Head of caudate nucleus (tissue), 42 donors: ENCODE measurements at regions not wholly inside any gene's neighbourhood (a gene's known extent, or its start where the extent isn't known, plus 50 kb on each side); places are given as distances from the start of the nearest gene placed in this dataset.

Source experiments
- DNase-seq, 42 donors: peaks; one replicate each; pipeline versions ENCODE4 v3.0.0 to v3.0.0-alpha.2; 2020 to 2021; ENCODE audit warnings: mixed read lengths in 7 of 42
- intact Hi-C: fragments of 100-400 bp; cut with DNase I; formaldehyde crosslinking; loops from one replicate; pipeline ENCODE4 v1.15.0; 2022

DNA sequence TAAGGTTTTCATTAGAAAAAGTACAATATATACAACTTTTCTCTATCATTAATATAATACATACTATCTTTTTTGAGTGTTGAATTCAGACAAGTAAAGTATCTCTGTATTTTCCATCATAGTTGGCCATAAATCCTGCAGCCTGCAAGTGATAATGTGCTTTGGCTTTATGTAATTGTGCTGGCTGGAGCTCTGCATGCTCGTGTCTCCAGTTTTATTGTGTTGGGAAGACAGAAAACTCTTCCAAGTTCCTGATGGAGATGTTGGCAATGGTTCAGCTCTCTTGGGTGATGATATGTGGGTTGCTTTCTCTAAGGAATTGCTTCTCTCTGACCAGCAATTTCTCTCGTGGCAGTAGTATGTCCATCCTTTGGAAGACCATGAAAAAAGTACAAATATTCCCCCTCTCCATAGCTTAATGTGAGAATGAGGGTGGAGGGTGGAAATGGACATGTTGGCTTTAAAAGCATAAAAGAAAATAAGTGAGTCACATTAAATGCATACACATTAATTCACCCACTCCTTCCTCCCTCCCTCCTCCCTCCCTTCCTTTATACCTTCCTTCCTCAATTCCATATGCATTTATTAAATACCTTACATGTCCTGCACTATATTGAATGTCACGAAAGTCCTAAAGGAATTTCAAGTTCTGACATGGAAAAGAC, 344.2 kb downstream of the MTX2 start:
- DNase-seq: no peak
- intact Hi-C loops: no loop called here

DNA sequence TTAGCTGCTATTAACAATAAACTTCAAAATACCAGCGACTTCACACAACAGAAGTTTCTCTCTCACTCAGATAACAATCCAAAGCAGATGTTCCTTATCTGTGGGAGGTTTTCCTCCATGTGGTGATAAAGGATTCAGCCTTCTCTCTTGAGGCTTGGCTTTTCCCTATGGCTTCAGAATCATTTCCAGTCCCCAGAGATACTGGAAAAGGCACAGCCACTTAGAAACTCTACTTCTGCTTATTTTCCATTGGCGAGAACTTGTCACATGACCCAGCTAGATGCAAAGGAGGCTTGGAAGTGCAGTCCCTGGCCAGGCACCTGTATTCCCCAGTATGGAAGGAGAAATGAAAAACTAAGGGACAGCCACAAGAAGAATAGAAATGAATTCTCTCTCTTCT, 344.8 kb downstream of the MTX2 start:
- DNase-seq: no peak
- intact Hi-C loops: no loop called here

DNA sequence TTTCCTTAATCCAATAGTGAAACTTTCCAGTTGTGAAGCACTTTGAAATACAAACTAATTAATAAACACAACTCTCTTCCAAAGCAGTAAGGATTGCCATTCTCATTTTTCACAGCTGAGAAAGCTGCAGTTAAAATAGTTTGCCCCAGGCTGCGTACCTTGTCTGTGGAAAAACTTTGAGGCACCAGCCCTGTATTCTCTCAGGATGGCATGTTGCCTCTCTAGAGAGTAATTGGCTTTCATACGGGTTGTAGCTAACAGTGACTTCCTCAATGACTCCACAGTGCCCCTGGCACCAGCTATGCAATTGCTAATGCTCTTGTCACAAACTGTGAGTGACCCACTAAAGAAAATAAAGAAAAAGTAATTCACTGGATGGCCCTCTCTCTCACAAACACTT, 345.7 kb downstream of the MTX2 start:
- DNase-seq: no peak

DNA sequence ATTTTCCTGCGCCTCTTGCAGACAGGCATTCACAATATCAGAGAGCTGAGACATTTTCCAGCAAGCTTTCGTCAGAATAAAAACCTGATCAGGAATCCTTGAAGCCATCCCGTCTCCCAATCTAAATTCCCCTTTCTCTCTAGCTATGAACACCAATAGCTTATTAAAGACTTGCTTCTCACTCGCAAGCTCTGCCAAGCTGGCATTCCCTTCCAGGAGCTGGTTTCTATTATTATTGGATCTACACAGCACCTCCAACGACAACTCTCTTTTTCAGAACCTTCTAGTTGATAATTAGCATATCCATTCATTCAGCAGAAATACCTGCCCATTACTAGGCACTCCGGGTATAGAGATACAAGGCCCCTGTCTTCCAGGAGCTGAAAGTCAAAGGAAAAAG, 350.3 kb downstream of the MTX2 start:
- peak in 3 of 42 donors; percentile 7 to 43 (median 9) for DNase-seq
- intact Hi-C loops: no loop called here

More for the DNA sequence above, 345.7 kb downstream of the MTX2 start:
- intact Hi-C loops: no loop called here

DNA sequence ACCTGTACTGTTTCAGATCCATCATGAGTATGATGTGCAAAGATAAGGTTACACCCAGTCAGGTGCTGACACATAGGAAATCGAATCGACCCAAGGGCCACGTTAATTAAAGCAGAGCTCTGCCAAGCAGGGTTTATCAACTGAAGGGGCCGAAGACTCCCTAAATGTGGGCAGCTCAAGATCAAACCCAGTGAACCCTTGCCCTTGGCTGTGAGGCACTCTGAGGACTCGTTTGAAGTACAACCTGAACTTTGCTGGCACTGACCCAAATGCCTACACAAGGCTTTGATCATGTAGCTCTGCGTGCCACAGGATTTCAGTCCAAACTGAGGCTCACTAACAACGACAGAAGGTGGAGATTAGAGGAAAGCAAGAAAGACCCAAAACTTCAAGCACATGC, 352.1 kb downstream of the MTX2 start:
- intact Hi-C loops: no loop called here
- no peak for DNase-seq

DNA sequence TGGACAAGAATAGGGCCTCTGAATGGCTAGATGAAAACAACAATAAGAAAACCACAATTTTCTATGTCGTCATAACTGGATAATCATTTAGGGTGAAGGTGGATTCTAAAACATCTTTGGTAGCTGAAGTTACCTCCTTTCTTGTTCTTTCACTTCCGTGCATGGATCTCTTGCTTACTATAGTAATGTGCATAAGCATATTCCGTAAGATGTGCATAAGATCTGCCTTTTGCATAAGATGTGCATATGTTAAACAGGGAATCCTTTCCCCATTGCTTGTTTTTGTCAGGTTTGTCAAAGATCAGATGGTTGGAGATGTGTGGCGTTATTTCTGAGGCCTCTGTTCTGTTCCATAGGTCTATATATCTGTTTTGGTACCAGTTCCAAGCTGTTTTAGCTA, 353.6 kb downstream of the MTX2 start:
- intact Hi-C loops: no loop called here
- no peak for DNase-seq

DNA sequence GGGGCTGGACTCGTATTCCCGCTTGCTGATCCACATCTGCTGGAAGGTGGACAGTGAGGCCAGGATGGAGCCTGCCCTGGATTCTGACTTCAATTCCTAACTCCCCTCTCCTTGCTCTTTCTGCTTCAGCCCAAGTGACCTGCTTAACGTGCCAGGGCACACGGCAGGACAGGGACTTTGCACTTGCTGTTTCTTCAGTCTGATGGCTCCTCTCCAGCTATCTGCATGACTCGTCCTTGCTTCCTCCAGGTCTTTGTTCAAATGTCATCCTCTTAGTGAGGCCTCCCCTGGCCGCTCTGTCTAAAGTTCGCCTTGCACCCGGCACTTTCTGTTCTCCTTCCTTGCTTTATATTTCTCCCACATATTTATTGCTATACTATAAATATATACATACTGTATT, 357.6 kb downstream of the MTX2 start:
- intact Hi-C loops: no loop called here
- DNase-seq: no peak

DNA sequence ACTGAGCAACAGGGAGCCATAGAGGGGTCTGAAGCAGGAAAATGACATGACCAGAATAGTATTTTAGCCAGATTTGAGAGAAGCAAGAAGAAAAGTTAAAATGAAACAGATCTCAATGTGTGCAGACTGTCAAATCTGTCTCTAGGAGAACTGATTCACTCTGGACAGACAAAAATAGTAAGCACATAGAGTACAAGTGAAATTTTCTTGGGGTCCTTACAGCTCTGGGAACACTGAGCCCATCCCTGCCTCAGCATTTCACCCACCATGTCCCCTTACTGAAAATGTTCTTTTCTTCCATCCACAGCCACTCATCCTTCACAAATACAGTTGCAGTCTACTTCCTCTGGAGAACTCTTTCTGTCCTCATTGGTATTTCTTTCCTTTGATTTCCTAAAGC, 359.2 kb downstream of the MTX2 start:
- intact Hi-C loops: no loop called here
- DNase-seq: no peak

DNA sequence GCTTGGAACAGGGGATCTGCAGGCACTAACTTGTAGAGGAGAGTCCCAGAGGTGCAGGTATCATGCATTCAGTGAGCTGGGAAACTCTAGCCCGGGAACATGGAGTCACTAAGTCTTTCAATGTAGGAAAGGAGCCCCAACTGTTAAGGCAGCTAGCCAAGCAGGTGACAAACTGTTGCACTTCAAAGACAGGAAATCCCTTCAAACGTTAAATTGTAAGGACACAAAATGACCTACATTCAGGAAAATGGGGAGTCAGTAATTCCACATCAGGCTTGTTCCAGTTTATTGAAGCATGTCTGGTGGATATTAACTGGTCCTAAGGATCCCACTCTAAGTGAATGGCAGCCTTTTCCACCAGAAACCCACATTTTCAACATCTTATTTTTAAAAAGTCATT, 364.5 kb downstream of the MTX2 start:
- intact Hi-C loops: loop anchor here (10.0 kb wide), 2 partner anchors 79 to 511 kb away; no protein-coding TSS in a partner anchor
- DNase-seq: no peak

DNA sequence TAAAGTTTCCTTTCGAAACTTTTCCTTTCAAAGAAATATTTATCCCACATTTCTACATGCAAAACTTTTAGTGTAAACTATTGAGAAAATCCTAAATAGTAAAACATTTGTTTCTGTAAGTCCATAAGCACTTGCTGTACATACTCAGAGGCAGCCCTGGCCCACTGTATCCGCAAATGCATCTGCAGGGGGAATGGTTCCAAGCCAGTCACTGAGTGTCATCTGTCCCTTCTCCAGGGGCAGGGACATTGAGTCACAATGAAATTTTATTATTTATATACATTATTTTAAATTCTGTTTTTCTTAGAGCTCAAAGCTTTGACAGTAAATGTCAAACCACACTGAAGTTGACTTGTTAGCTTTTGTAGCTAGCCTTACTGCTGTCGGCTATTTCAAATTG, 367.2 kb downstream of the MTX2 start:
- DNase-seq: no peak
- intact Hi-C loops: loop anchor here (5.0 to 10.0 kb wide), 3 partner anchors 82 to 508 kb away; no protein-coding TSS in a partner anchor

DNA sequence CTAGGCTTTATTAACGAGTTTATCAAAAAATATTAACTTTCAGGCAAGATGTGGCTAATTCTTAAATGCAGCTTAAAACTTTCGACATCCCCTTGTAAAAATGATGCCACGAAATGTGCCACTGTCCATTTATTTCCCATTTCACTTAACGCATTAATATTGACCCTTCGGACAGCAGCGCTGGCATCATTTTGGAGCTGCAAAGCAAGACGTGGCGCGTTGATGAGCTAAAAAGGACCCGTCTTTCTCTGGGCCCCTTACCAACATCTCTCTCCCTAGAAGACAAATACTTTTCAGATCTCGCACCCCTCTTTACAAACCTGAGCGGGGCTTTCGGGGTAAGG, 367.9 kb downstream of the MTX2 start:
- DNase-seq: peak in 2 of 42 donors; percentile 4 to 10
- intact Hi-C loops: loop anchor here (5.0 to 10.0 kb wide), 3 partner anchors 82 to 508 kb away; no protein-coding TSS in a partner anchor

DNA sequence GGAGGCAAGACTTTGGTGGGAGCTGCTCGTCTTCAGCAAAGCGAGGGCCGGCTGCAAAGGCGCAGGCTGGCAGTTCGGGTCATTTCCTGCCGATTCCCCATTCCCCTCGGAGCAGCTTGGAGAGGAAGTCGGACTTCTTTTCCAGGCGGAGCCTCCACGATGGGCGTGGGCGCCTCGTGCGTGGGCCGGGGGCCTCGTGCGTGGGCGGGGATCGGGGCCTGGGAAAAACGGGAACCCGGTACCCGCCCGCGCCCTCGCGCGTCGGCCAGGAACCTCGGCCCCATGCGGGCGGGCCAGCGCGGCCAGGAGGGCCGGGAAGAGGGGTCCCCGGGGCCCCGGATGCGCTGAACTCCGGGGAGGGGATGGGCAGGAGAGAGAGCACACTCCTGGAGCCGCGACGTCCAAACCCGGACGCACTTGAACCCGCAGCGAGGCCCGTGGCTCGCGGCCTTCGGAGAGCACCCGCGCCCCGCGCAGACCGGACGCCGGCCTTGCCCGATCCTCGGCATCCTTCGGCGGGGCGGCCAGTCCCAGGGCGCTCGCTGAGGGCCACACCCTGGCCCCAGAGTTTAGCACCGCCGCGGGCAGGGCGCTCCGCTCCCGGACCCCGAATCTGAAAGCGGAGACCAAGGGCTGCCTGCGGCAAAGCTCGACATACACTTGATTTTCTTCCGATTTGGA, 368.4 kb downstream of the MTX2 start:
- intact Hi-C loops: loop anchor here (2.0 to 10.0 kb wide), 4 partner anchors 83 to 511 kb away; no protein-coding TSS in a partner anchor
- peak in 24 of 42 donors; percentile 4 to 50 (median 20) for DNase-seq

DNA sequence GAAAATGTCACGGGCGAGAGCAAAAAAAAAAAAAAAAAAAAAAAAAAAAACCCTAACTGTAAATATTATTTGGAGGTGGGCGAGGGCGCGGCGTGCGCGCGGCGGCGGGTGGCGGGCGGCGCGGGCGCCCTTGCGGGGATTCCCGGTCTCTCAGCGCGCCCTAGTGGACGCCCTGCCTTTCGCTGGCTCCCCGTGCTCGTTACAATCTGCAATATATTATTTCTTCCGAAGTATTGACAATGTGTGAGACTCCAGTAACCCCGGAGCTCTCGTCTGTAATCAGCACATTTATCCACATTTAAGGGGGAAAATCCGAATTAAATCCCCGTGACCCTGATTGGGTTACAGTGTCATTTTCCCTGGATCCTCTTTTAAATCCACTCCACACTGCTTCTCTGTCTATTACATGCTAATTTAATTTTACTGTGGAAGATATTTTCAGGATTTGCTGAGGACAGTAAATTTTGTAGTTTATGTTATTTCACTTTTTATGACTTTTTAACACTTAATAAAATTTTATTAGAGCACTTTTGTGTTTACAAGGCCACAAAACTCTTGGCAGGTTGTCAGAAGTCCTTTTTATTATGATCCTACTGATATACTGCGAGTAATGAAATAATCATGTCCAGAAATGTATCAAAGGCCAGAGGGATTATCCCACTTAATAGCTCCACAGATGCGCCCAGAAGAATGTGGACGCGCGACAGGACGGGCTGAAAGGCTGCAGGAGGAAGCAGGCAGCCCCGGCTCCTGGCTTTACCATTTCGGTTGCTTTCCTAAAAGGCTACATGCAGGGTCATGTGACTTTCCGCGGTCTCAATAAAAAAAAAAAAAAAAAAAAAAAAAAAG, 369.1 kb downstream of the MTX2 start:
- DNase-seq: peak; percentile 45 to 87 (median 76)
- intact Hi-C loops: loop anchor here (2.0 to 10.0 kb wide), 4 partner anchors 84 to 512 kb away; no protein-coding TSS in a partner anchor

DNA sequence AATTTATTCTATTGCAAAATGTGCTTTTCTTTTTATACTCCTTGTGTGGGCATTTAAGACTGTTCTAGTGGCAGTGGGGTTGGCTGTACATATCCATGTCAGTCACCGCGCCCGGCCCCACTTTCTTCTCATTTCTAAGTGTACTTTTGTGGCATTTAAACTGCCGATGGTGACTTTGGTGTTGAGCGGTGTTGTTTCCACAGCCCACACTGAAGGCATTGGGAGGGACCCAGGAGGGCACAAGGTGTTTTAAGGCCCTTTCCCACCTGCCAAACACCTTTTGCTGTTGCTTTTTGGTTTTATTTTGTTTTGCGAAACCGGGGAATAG, 369.7 kb downstream of the MTX2 start:
- intact Hi-C loops: loop anchor here (2.0 to 10.0 kb wide), 4 partner anchors 84 to 512 kb away; no protein-coding TSS in a partner anchor
- no peak for DNase-seq

DNA sequence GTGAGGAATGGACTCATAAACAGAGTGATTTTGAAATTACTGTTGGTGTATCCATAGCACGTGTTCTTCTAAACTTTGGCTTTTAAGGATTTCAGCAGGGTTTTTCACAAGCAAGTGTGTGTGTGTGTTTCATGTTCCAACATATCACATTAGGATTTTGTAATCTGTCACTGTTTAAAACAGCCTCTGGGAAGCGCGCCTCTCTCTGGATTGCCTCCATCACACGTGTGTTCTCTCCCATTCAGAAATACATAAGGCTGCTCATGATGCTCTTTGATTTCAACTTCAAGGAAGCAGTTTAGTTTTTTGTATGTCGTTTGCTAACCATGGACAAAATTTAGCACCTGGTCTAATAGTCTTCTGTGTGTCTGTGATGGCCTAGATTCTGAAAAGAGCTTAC, 370.4 kb downstream of the MTX2 start:
- intact Hi-C loops: loop anchor here (2.0 to 10.0 kb wide), 4 partner anchors 85 to 513 kb away; no protein-coding TSS in a partner anchor
- no peak for DNase-seq

DNA sequence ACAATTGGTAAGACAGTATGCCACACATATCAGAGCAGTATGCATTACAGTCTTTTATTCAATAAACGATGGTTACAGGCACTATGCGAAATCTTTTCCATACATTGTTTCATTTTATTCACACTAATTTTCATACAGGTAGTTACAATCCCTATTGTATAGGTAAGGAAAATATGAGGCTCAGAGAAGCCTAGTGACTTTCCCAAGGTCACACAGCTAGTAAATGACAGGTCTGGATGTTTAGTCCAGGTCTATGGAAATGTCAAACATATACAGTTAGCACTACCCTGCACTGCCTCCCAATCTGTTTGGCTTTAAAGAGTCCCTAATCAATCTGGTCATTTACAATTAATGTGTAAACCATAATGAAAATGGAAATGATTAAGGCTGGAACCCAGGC, 372.2 kb downstream of the MTX2 start:
- intact Hi-C loops: no loop called here

DNA sequence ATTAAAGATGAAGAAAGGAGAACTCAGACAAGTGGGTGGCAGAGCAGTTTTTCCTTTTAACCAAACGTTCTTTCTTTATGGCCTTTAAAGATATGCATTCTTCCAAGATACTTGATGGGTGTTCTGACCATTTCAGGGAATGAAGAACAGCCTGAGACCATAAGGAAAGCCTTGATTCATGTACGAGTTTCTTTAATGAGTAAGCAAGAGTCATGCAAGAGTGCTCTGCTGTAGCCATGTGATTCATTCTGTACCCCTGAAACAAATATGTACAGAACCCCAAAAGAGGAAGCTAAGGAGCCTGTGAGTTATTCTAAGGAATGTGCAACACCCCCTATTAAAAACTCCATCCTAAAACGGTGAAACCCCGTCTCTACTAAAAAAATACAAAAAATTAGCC, 372.8 kb downstream of the MTX2 start:
- intact Hi-C loops: no loop called here
- no peak for DNase-seq

More for the DNA sequence above, 372.2 kb downstream of the MTX2 start:
- no peak for DNase-seq

DNA sequence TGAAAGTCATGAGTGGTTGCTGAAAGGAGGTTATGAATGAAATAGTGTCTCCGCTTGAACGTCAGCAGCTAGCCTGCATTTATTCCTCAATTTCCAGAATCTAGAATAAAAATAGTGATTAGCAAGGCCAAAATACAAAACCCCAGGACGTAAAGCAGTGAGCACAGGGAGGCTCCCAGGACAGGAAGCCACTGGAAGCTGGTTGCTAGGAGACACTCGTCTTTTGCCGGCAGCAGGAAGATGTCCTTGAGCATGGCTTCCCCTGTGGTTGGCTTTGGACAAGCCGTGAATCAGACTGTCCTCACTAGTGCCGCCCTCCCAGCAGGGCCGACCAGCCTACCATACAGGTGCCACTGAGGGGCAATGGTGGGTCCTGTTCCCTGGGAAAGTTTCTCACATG, 374.4 kb downstream of the MTX2 start:
- no peak for DNase-seq
- intact Hi-C loops: no loop called here

DNA sequence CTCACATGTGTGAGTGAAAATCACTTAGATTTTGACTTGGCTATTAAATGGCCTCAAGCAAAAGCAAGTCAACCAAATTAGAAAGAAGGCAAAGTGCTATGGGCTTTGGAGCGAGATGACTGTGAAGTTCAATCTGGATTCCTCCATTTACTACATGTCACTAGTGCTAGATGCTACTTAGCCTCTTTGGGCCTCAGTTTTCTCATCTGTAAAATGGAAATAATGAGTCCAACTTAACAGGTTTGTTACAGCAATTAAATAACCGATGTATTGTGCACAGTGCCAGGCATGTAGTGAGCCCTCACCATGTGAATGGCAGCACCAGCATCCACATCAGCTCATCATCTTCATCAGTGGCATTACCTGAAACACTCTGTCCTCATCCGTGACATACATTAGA, 376.3 kb downstream of the MTX2 start:
- DNase-seq: no peak
- intact Hi-C loops: no loop called here
